Neural cell (in vitro differentiated cells): ENCODE measurements at regions not wholly inside any gene's neighbourhood (a gene's known extent, or its start where the extent isn't known, plus 50 kb on each side); places are given as distances from the start of the nearest gene placed in this dataset.

Source experiments
- EZH2 ChIP-seq: fragments of 200-600, 300-800 bp; shearing (Covaris generic), sonication (generic); IDR thresholded peaks from 2 replicates; pipeline ENCODE4 v1.6.1; 2014; ENCODE audit warnings: antibody characterized with exemption, low read length, borderline replicate concordance, mild to moderate bottlenecking; ENCODE audit not compliant: insufficient read depth, poor library complexity, severe bottlenecking
- MXI1 ChIP-seq: fragments of 450-650 bp; conservative IDR thresholded peaks from 2 replicates; pipeline ENCODE4 v1.6.1; 2014; ENCODE audit warnings: antibody characterized with exemption, mild to moderate bottlenecking; ENCODE audit not compliant: poor library complexity, severe bottlenecking
- POLR2AphosphoS5 ChIP-seq: IDR thresholded peaks from 2 replicates; pipeline ENCODE4 v1.6.1; 2012
- TAF1 ChIP-seq: IDR thresholded peaks from 2 replicates; pipeline ENCODE4 v1.6.1; 2012; ENCODE audit warnings: low read depth
- TF ChIP-seq, protein P1 (sequence below): fragments of 450-650 bp; IDR thresholded peaks from 2 replicates; pipeline ENCODE4 v1.5.1; 2014; ENCODE audit warnings: antibody characterized with exemption, mild to moderate bottlenecking, moderate library complexity; ENCODE audit not compliant: poor library complexity, severe bottlenecking

DNA sequence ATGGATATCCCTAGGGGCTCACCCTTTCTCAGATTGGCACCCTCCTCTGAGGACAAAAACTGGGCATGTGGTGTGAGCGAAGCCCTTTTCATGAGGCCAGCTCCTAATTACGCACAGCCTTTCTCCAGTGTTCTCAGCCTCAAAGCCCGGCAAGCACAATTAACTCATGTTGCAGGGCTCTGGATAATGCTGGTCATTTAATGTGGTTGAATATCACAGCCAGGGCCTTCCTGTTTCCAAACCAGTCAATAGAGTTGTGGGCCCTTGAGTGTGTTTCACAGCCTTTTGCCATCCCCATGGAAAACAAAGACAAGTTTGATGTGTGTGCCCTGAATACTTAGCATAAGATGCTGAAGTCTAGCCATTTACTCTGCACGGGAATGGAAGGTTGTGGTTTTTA is 114.2 kb upstream of the ARHGAP5 start:
- TF ChIP-seq, protein P1, sequence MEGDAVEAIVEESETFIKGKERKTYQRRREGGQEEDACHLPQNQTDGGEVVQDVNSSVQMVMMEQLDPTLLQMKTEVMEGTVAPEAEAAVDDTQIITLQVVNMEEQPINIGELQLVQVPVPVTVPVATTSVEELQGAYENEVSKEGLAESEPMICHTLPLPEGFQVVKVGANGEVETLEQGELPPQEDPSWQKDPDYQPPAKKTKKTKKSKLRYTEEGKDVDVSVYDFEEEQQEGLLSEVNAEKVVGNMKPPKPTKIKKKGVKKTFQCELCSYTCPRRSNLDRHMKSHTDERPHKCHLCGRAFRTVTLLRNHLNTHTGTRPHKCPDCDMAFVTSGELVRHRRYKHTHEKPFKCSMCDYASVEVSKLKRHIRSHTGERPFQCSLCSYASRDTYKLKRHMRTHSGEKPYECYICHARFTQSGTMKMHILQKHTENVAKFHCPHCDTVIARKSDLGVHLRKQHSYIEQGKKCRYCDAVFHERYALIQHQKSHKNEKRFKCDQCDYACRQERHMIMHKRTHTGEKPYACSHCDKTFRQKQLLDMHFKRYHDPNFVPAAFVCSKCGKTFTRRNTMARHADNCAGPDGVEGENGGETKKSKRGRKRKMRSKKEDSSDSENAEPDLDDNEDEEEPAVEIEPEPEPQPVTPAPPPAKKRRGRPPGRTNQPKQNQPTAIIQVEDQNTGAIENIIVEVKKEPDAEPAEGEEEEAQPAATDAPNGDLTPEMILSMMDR, result no peak
- TF ChIP-seq EZH2, result no peak
- no peak for TF ChIP-seq POLR2AphosphoS5
- no peak for TF ChIP-seq TAF1
- TF ChIP-seq MXI1, result no peak
